Psoas muscle (tissue), 7 donors: ENCODE measurements at regions not wholly inside any gene's neighbourhood (a gene's known extent, or its start where the extent isn't known, plus 50 kb on each side); places are given as distances from the start of the nearest gene placed in this dataset.
A peak's percentile ranks its signal among the peaks of the same experiment; 100 is the strongest.

Experiments
- ATAC-seq, 4 donors: fragments of 200-7000 bp; cut with Tn5 transposase; one replicate each; pipeline ENCODE4 v1.9.1; 2020; ENCODE audit warnings: moderate library complexity in 3 of 4, mild to moderate bottlenecking in 2 of 4
- DNase-seq, 2 donors: peaks; one replicate each; pipeline ENCODE4 v3.0.0-alpha.2; 2020
- H3K27ac ChIP-seq: fragments of 200-600 bp; one replicate; pipeline ENCODE4 v1.8.0; 2022
- H3K27me3 ChIP-seq, 3 donors: fragments of 200-600 bp in 1 of 3; one replicate each; pipeline versions ENCODE4 v1.6.1 to v1.8.0; 2013 to 2022; ENCODE audit warnings: low read length in 2 of 3, mild to moderate bottlenecking in 2 of 3, moderate library complexity in 1 of 3; ENCODE audit not compliant: insufficient read depth in 3 of 3
- H3K36me3 ChIP-seq, 2 donors: fragments of 200-600 bp in 1 of 2; one replicate each; pipeline versions ENCODE4 v1.6.1 to v1.8.0; 2013 to 2022; ENCODE audit warnings: low read depth in 1 of 2, mild to moderate bottlenecking in 1 of 2, moderate library complexity in 1 of 2; ENCODE audit not compliant: insufficient read depth in 1 of 2
- H3K4me1 ChIP-seq: fragments of 200-600 bp; one replicate; pipeline ENCODE4 v1.8.0; 2022
- H3K4me3 ChIP-seq: fragments of 200-600 bp; one replicate; pipeline ENCODE4 v1.8.0; 2022; ENCODE audit warnings: mild to moderate bottlenecking
- H3K9me3 ChIP-seq: fragments of 200-600 bp; one replicate; pipeline ENCODE4 v1.8.0; 2022
- WGBS, 3 donors: extraction: QIAGEN DNeasy Blood & Tissue Kit; methylation state at CpG; one replicate each; pipeline versions ENCODE4 v1.1.6 to v1.1.7; 2013; 5-methylcytosine and 5-hydroxymethylcytosine counted together
- intact Hi-C, 2 donors: fragments of 100-400 bp; cut with DNase I; formaldehyde crosslinking; loops; one replicate each; pipeline versions ENCODE4 v1.11.0 to v1.14.2; 2022
- TF ChIP-seq, protein P1 (sequence below): fragments of 200-600 bp; IDR thresholded peaks from one replicate; pipeline ENCODE4 v1.8.0; 2022; ENCODE audit warnings: antibody characterized with exemption
- donor health status: healthy with polysubstance abuse.
- donor health status: DM: no; HTN: no; CAD: no; lungs with moderate emphysema.
- donor health status: Bipolar disorder and iron deficiency.
- donor health status: healthy.
- donor health status: DM: yes; HTN: yes; CAD: no.
- donor health status: DM: no; HTN: no; CAD: no.
- donor health status: DM: yes; HTN: yes; CAD: no.

DNA sequence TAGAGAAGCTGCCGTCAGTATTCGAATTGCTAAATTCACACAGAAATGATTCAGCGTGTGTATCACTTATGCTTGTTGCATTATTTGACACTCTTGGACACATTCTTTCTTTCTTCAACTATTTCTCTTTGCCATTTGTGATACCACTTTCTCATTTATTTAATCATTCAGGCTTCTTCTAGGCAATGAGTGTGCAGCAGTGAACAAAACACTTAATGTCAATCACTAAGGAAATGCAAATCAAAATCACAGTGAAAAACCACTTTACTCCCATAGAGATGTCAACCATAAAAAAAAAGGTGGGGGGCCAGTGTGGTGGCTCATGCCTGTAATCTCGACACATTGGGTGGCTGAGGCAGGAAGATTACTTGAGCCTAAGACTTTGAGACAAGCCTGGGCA, 214.6 kb downstream of the FLRT2 start:
- Histone ChIP-seq H3K27ac (no peak overlapping the region), H3K4me3 (no peak overlapping the region), H3K27me3 (peaks cover 0 to 2% (median 0%) of the 10 kb centered on the region in 3 donors), H3K36me3 (no peaks in the 10 kb centered on the region), H3K9me3 (no peaks in the 10 kb centered on the region), H3K4me1 (no peaks in the 10 kb centered on the region)
- TF ChIP-seq, protein P1, sequence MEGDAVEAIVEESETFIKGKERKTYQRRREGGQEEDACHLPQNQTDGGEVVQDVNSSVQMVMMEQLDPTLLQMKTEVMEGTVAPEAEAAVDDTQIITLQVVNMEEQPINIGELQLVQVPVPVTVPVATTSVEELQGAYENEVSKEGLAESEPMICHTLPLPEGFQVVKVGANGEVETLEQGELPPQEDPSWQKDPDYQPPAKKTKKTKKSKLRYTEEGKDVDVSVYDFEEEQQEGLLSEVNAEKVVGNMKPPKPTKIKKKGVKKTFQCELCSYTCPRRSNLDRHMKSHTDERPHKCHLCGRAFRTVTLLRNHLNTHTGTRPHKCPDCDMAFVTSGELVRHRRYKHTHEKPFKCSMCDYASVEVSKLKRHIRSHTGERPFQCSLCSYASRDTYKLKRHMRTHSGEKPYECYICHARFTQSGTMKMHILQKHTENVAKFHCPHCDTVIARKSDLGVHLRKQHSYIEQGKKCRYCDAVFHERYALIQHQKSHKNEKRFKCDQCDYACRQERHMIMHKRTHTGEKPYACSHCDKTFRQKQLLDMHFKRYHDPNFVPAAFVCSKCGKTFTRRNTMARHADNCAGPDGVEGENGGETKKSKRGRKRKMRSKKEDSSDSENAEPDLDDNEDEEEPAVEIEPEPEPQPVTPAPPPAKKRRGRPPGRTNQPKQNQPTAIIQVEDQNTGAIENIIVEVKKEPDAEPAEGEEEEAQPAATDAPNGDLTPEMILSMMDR, result no peak
- intact Hi-C loops, result no loop called here
- no peak for ATAC-seq
- 92 to 94% (median 92%) methylated on average over 4 of the region's 4 CpGs for WGBS, 3 donors
- no peak for DNase-seq

DNA sequence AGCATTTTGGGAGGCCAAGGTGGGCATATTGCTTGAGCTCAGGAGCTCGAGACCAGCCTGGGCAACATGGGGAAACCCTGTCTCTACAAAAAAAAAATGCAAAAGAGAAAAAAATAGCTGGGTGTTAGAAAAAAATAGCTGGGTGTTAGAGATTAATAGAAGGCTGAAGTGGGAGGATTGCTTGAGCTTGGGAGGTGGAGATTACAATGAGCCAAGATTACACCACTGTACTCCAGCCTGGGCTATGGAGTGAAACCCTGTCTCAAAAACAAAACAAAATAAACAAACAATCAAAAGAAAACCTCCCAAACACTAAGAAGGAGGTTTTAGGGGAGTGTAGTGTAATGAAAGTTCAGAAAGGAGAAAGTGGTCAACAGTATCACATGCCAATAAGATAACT, 202.1 kb downstream of the FLRT2 start:
- H3K4me1 ChIP-seq, result no peaks in the 10 kb centered on the region
- H3K4me3 ChIP-seq, result no peak overlapping the region
- WGBS, 3 donors, result 75 to 85% (median 82%) methylated on average over 1 of the region's 1 CpG
- H3K36me3 ChIP-seq, result no peaks in the 10 kb centered on the region
- no peak overlapping the region for H3K27ac ChIP-seq
- no peaks in the 10 kb centered on the region for H3K27me3 ChIP-seq
- intact Hi-C loops, result no loop called here
- H3K9me3 ChIP-seq, result no peaks in the 10 kb centered on the region
- TF ChIP-seq, protein P1, result no peak
- DNase-seq, result no peak
- ATAC-seq, result no peak

DNA sequence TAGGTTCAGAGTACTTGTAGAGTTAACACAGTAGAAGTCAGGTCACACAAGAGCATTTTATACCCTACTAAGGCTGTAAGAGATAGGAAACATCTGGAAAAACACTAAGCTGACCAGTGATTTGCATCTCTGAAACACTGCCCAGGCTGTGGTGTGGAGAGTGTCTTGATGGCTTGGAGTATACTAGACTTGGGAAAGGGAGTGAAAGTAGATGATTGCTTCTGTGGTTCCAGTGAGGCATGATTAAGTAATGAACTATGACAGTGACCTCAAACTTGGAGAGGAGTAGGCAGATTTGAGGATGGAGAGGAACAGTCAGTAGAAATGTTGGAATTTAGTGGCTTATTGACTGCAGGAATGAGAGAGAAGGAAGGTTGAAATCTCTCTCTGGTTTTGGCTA, 201.2 kb downstream of the FLRT2 start:
- Histone ChIP-seq H3K27ac (no peak overlapping the region), H3K4me3 (no peak overlapping the region), H3K36me3 (no peaks in the 10 kb centered on the region), H3K27me3 (no peaks in the 10 kb centered on the region), H3K9me3 (no peaks in the 10 kb centered on the region), H3K4me1 (no peaks in the 10 kb centered on the region)
- intact Hi-C loops, result no loop called here
- DNase-seq (peak in 1 of 2 donors; percentile 41), ATAC-seq (peak; percentile 32 to 64 (median 57))
- TF ChIP-seq, protein P1, result no peak

DNA sequence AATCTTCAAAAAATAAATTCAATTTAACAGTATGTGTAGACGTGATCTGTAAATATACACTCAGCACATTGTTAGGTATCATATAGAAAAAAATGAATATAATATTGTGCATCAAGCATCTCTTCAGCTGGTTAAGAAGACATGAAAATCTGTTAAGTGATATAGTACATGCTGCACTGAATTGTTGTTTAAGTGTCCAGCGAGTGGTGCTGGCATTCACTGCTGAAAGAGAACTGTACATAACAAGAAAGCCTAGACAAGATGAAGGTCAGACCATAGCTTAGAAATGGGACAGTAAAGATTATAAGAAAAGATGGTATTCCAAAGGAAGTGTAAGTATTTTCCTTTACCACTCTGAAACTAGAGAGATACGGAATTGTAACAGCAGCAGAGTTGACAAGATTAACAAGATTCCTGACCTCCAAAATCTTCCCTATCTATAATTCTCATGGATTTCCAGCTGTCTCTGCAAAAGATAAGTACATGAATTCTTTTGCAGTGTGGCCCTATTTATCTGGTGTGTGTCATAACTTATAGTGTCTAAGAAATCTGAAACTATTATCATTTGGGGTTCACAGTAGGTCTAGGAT, 198.6 kb downstream of the FLRT2 start:
- WGBS, 3 donors, result 58 to 65% (median 59%) methylated on average over 3 of the region's 3 CpGs
- DNase-seq (no peak), ATAC-seq (no peak)
- H3K9me3 ChIP-seq, result no peaks in the 10 kb centered on the region
- TF ChIP-seq, protein P1, result no peak
- intact Hi-C loops, result no loop called here
- H3K27ac ChIP-seq, result no peak overlapping the region
- no peaks in the 10 kb centered on the region for H3K36me3 ChIP-seq
- no peak overlapping the region for H3K4me3 ChIP-seq
- H3K4me1 ChIP-seq, result no peaks in the 10 kb centered on the region
- no peaks in the 10 kb centered on the region for H3K27me3 ChIP-seq

DNA sequence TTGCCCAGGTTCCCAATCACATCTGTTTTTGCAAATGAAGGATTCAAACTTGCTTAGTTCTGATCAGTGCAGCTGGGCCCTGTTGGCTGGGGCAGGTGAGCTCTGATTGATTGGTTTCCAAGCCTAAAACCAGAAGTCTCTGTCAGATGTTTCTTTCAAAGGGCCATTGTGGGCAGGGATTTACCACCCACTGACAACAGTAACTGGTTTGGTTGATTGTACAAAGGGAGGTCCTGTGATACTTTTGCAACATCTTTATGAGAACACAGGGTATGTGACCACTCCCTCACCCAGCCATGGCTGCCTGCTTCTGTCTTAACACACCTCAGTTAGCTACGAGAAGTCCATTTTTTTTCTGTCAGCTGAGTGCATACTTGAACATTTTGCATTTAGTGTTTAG, 184.1 kb downstream of the FLRT2 start:
- Histone ChIP-seq H3K4me3 (no peak overlapping the region), H3K9me3 (no peaks in the 10 kb centered on the region), H3K36me3 (no peaks in the 10 kb centered on the region), H3K27ac (no peak overlapping the region), H3K4me1 (no peaks in the 10 kb centered on the region), H3K27me3 (no peaks in the 10 kb centered on the region)
- ATAC-seq, result no peak
- 84 to 94% (median 91%) methylated on average over 1 of the region's 1 CpG for WGBS, 3 donors
- intact Hi-C loops, result no loop called here
- TF ChIP-seq, protein P1, result no peak
- DNase-seq, result no peak
